GM23338 (cell line): ENCODE measurements at regions not wholly inside any gene's neighbourhood (a gene's known extent, or its start where the extent isn't known, plus 50 kb on each side); places are given as distances from the start of the nearest gene placed in this dataset.

Experiments
- ATAC-seq: fragments of 200-7000 bp; cut with Tn5 transposase; 3 replicates; pipeline ENCODE4 v1.9.1; 2020
- DNase-seq: peaks from one replicate; pipeline ENCODE4 v3.0.0-alpha.2; 2015; ENCODE audit warnings: low spot score
- H2AFZ ChIP-seq: fragments of 200-600 bp; sonication (generic); 2 replicates; pipeline ENCODE4 v1.8.0; 2016; ENCODE audit warnings: antibody characterized with exemption, mild to moderate bottlenecking, moderate library complexity
- H3F3A ChIP-seq: fragments of 200-600 bp; sonication (generic); replicated peaks from 2 replicates; pipeline ENCODE4 v1.8.0; 2017; ENCODE audit warnings: antibody characterized with exemption, mixed run types, low read depth
- H3K27ac ChIP-seq: fragments of 200-600 bp; sonication (generic); 2 replicates; pipeline ENCODE4 v1.6.1; 2016; ENCODE audit warnings: low read depth
- H3K27me3 ChIP-seq: fragments of 200-600 bp; sonication (generic); 2 replicates; pipeline ENCODE4 v1.8.0; 2016; ENCODE audit warnings: mild to moderate bottlenecking, mixed run types, moderate library complexity; ENCODE audit not compliant: insufficient read depth
- H3K36me3 ChIP-seq: fragments of 200-600 bp; sonication (generic); 2 replicates; pipeline ENCODE4 v1.8.0; 2016; ENCODE audit warnings: mild to moderate bottlenecking; ENCODE audit not compliant: insufficient read depth
- H3K4me1 ChIP-seq: fragments of 200-600 bp; sonication (generic); 2 replicates; pipeline ENCODE4 v1.8.0; 2016; ENCODE audit warnings: mild to moderate bottlenecking, moderate library complexity; ENCODE audit not compliant: insufficient read depth
- H3K4me2 ChIP-seq: fragments of 200-600 bp; sonication (generic); 2 replicates; pipeline ENCODE4 v1.7.1; 2017; ENCODE audit warnings: mixed run types
- H3K4me3 ChIP-seq: fragments of 200-600 bp; sonication (generic); 2 replicates; pipeline ENCODE4 v1.6.1; 2016; ENCODE audit warnings: mixed run types
- H3K79me2 ChIP-seq: fragments of 200-600 bp; sonication (generic); replicated peaks from 2 replicates; pipeline ENCODE4 v1.8.0; 2017; ENCODE audit warnings: mild to moderate bottlenecking; ENCODE audit not compliant: insufficient read depth
- H3K9me2 ChIP-seq: fragments of 200-600 bp; sonication (generic); 2 replicates; pipeline ENCODE4 v1.8.0; 2017; ENCODE audit not compliant: insufficient read depth
- H4K20me1 ChIP-seq: fragments of 200-600 bp; sonication (generic); replicated peaks from 2 replicates; pipeline ENCODE4 v1.8.0; 2017; ENCODE audit warnings: mild to moderate bottlenecking; ENCODE audit not compliant: insufficient read depth
- H3K27ac Mint-ChIP-seq: 2 replicates; pipeline ENCODE4 v1.8.0; 2020; ENCODE audit warnings: inconsistent platforms, mild to moderate bottlenecking, moderate library complexity, mixed read lengths
- H3K27me3 Mint-ChIP-seq: 3 replicates; pipeline ENCODE4 v1.8.0; 2022; ENCODE audit warnings: low read depth, mild to moderate bottlenecking, moderate library complexity, mixed read lengths, inconsistent platforms; ENCODE audit not compliant: insufficient read depth, poor library complexity
- H3K36me3 Mint-ChIP-seq: 3 replicates; pipeline ENCODE4 v1.8.0; 2021; ENCODE audit warnings: low read depth, mild to moderate bottlenecking, inconsistent platforms, moderate library complexity, mixed read lengths
- H3K4me1 Mint-ChIP-seq: 3 replicates; pipeline ENCODE4 v1.8.0; 2020; ENCODE audit warnings: mild to moderate bottlenecking, inconsistent platforms, mixed read lengths
- H3K4me3 Mint-ChIP-seq: 3 replicates; pipeline ENCODE4 v1.8.0; 2021; ENCODE audit warnings: moderate library complexity, mild to moderate bottlenecking, inconsistent platforms, mixed read lengths
- H3K9me3 Mint-ChIP-seq: 3 replicates; pipeline ENCODE4 v1.8.0; 2020; ENCODE audit warnings: moderate library complexity, mild to moderate bottlenecking, inconsistent platforms, mixed read lengths
- CREB1 ChIP-seq: fragments of 250-450 bp; sonication (Bioruptor Pico); IDR thresholded peaks from 2 replicates; pipeline ENCODE4 v1.5.0; 2020; ENCODE audit warnings: low read depth, mild to moderate bottlenecking, moderate library complexity
- EZH2 ChIP-seq: fragments of 200-600 bp; sonication (generic); IDR thresholded peaks from one replicate; pipeline ENCODE4 v1.8.0; 2017; ENCODE audit warnings: antibody characterized with exemption, mild to moderate bottlenecking, low read depth; ENCODE audit not compliant: unreplicated experiment
- EZH2phosphoT487 ChIP-seq: fragments of 200-600 bp; sonication (generic); IDR thresholded peaks from one replicate; pipeline ENCODE4 v1.8.1; 2018; ENCODE audit warnings: antibody characterized with exemption; ENCODE audit not compliant: unreplicated experiment
- JUNB ChIP-seq: IDR thresholded peaks from one replicate; pipeline ENCODE4 v1.6.1; 2016; ENCODE audit warnings: antibody characterized with exemption; ENCODE audit not compliant: unreplicated experiment
- POLR2AphosphoS5 ChIP-seq: IDR thresholded peaks from 2 replicates; pipeline ENCODE4 v1.6.1; 2016; ENCODE audit warnings: antibody characterized with exemption, low read depth
- STAT1 ChIP-seq: IDR thresholded peaks from one replicate; pipeline ENCODE4 v1.6.1; 2016; ENCODE audit warnings: antibody characterized with exemption; ENCODE audit not compliant: unreplicated experiment
- TF ChIP-seq, protein P1 (sequence below): IDR thresholded peaks from one replicate; pipeline ENCODE4 v1.6.1; 2018; ENCODE audit warnings: antibody characterized with exemption; ENCODE audit not compliant: unreplicated experiment
- TF ChIP-seq, protein P2 (sequence below): fragments of 250-450 bp; sonication (Bioruptor Pico); IDR thresholded peaks from 2 replicates; pipeline ENCODE4 v1.5.0; 2020; ENCODE audit warnings: mild to moderate bottlenecking, moderate library complexity

DNA sequence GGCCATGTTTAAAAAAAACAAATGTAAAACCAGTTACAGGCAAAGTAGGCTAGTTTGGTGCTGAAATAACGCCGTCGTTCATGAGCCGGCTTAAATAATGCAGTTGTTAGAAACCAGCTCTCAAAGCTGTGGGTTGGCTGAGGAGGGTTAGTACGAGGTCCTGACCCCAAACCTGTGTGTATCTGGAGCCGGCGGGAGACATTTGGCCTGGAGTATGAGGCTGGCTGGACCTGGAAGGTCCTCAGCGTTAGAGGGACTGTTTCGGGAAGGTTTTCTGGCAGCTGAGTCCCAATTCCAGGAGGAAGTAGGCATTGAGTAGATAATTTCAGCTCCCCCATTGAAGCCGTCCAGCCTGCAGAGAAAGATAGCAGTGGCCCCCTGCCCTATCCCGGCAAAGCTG is 73.4 kb upstream of the PPP2R3B start:
- Mint-ChIP-seq H3K4me3 (no peak overlapping the region), H3K4me1 (no peaks in the 10 kb centered on the region; the same call in 2 of the 3 replicates), H3K27me3 (peaks cover 11% of the 10 kb centered on the region), H3K27ac (no peak overlapping the region), H3K9me3 (peaks cover 95% of the 10 kb centered on the region), H3K36me3 (peaks cover 54% of the 10 kb centered on the region)
- TF ChIP-seq POLR2AphosphoS5 (no peak), EZH2phosphoT487 (no peak), STAT1 (no peak), CREB1 (CRISPR knock-in tag) (no peak), EZH2 (no peak), JUNB (no peak)
- TF ChIP-seq, protein P1, sequence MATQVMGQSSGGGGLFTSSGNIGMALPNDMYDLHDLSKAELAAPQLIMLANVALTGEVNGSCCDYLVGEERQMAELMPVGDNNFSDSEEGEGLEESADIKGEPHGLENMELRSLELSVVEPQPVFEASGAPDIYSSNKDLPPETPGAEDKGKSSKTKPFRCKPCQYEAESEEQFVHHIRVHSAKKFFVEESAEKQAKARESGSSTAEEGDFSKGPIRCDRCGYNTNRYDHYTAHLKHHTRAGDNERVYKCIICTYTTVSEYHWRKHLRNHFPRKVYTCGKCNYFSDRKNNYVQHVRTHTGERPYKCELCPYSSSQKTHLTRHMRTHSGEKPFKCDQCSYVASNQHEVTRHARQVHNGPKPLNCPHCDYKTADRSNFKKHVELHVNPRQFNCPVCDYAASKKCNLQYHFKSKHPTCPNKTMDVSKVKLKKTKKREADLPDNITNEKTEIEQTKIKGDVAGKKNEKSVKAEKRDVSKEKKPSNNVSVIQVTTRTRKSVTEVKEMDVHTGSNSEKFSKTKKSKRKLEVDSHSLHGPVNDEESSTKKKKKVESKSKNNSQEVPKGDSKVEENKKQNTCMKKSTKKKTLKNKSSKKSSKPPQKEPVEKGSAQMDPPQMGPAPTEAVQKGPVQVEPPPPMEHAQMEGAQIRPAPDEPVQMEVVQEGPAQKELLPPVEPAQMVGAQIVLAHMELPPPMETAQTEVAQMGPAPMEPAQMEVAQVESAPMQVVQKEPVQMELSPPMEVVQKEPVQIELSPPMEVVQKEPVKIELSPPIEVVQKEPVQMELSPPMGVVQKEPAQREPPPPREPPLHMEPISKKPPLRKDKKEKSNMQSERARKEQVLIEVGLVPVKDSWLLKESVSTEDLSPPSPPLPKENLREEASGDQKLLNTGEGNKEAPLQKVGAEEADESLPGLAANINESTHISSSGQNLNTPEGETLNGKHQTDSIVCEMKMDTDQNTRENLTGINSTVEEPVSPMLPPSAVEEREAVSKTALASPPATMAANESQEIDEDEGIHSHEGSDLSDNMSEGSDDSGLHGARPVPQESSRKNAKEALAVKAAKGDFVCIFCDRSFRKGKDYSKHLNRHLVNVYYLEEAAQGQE, result no peak
- TF ChIP-seq, protein P2, sequence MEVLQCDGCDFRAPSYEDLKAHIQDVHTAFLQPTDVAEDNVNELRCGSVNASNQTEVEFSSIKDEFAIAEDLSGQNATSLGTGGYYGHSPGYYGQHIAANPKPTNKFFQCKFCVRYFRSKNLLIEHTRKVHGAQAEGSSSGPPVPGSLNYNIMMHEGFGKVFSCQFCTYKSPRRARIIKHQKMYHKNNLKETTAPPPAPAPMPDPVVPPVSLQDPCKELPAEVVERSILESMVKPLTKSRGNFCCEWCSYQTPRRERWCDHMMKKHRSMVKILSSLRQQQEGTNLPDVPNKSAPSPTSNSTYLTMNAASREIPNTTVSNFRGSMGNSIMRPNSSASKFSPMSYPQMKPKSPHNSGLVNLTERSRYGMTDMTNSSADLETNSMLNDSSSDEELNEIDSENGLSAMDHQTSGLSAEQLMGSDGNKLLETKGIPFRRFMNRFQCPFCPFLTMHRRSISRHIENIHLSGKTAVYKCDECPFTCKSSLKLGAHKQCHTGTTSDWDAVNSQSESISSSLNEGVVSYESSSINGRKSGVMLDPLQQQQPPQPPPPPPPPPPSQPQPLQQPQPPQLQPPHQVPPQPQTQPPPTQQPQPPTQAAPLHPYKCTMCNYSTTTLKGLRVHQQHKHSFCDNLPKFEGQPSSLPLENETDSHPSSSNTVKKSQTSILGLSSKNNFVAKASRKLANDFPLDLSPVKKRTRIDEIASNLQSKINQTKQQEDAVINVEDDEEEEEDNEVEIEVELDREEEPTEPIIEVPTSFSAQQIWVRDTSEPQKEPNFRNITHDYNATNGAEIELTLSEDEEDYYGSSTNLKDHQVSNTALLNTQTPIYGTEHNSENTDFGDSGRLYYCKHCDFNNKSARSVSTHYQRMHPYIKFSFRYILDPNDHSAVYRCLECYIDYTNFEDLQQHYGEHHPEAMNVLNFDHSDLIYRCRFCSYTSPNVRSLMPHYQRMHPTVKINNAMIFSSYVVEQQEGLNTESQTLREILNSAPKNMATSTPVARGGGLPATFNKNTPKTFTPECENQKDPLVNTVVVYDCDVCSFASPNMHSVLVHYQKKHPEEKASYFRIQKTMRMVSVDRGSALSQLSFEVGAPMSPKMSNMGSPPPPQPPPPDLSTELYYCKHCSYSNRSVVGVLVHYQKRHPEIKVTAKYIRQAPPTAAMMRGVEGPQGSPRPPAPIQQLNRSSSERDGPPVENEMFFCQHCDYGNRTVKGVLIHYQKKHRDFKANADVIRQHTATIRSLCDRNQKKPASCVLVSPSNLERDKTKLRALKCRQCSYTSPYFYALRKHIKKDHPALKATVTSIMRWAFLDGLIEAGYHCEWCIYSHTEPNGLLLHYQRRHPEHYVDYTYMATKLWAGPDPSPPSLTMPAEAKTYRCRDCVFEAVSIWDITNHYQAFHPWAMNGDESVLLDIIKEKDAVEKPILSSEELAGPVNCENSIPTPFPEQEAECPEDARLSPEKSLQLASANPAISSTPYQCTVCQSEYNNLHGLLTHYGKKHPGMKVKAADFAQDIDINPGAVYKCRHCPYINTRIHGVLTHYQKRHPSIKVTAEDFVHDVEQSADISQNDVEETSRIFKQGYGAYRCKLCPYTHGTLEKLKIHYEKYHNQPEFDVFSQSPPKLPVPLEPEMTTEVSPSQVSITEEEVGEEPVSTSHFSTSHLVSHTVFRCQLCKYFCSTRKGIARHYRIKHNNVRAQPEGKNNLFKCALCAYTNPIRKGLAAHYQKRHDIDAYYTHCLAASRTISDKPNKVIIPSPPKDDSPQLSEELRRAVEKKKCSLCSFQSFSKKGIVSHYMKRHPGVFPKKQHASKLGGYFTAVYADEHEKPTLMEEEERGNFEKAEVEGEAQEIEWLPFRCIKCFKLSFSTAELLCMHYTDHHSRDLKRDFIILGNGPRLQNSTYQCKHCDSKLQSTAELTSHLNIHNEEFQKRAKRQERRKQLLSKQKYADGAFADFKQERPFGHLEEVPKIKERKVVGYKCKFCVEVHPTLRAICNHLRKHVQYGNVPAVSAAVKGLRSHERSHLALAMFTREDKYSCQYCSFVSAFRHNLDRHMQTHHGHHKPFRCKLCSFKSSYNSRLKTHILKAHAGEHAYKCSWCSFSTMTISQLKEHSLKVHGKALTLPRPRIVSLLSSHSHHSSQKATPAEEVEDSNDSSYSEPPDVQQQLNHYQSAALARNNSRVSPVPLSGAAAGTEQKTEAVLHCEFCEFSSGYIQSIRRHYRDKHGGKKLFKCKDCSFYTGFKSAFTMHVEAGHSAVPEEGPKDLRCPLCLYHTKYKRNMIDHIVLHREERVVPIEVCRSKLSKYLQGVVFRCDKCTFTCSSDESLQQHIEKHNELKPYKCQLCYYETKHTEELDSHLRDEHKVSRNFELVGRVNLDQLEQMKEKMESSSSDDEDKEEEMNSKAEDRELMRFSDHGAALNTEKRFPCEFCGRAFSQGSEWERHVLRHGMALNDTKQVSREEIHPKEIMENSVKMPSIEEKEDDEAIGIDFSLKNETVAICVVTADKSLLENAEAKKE (CRISPR knock-in tag), result no peak
- Histone ChIP-seq H4K20me1 (no peaks in the 10 kb centered on the region), H2AFZ (peak overlapping the region; percentile 43; the same call in 1 of the 2 replicates), H3K36me3 (no peaks in the 10 kb centered on the region), H3F3A (peaks cover 22% of the 10 kb centered on the region), H3K27me3 (no peaks in the 10 kb centered on the region), H3K79me2 (no peaks in the 10 kb centered on the region), H3K4me1 (no peaks in the 10 kb centered on the region), H3K9me2 (no peaks in the 10 kb centered on the region), H3K27ac (no peak overlapping the region), H3K4me2 (no peak overlapping the region), H3K4me3 (no peak overlapping the region)
- ATAC-seq, result no peak
- no peak for DNase-seq
